ENCODE measurements at regions not wholly inside any gene's neighbourhood (a gene's known extent, or its start where the extent isn't known, plus 50 kb on each side); places are given as distances from the start of the nearest gene placed in this dataset.

- H3K4me1 ChIP-seq (ENCODE audit: insufficient read depth, low read length): peaks cover 3% of the 10 kb centered on the region; the same call in 1 of the 2 replicates
- no peak overlapping the region for H2AK5ac ChIP-seq (ENCODE audit: insufficient read length, low read length)
- H4K5ac ChIP-seq (ENCODE audit: insufficient read length, low read depth, low read length): no peak overlapping the region
- H2BK12ac ChIP-seq (ENCODE audit: insufficient read length, low read depth, low read length): no peak overlapping the region
- Mint-ChIP-seq H3K36me3 (ENCODE audit: insufficient read depth in 1 of 3, low read depth in 3 of 3) (no peaks in the 10 kb centered on the region), H3K9me3 (no peaks in the 10 kb centered on the region), H3K27ac (no peak overlapping the region), H3K4me3 (no peak overlapping the region), H3K27me3 (ENCODE audit: low read depth) (no peaks in the 10 kb centered on the region), H3K4me1 (peaks cover 7 to 9% of the 10 kb centered on the region in 2 experiments)
- no peaks in the 10 kb centered on the region for H3K79me2 ChIP-seq (ENCODE audit: insufficient read depth, low read length)
- H3K56ac ChIP-seq (ENCODE audit: insufficient read length, low read depth, low read length): no peak overlapping the region
- H2BK20ac ChIP-seq (ENCODE audit: low read depth, low read length, poor library complexity, severe bottlenecking): no peak overlapping the region
- DNase-seq: no peak
- no peak overlapping the region for H2AFZ ChIP-seq (ENCODE audit: low read length)
- WGBS (ENCODE audit: extremely low coverage, insufficient read length, low lambda C conversion rate): no CpG with 5 or more reads among the region's 4 CpGs
- no peak overlapping the region for H3K14ac ChIP-seq (ENCODE audit: insufficient read depth, low read length)
- no peak overlapping the region for H3K4ac ChIP-seq (ENCODE audit: low read depth, low read length)
- no peak overlapping the region for H4K8ac ChIP-seq (replicated peaks; ENCODE audit: insufficient read length, low read depth, low read length)
- no peaks in the 10 kb centered on the region for H3K79me1 ChIP-seq (ENCODE audit: insufficient read depth, low read depth, low read length, poor library complexity, severe bottlenecking)
- H2BK120ac ChIP-seq (ENCODE audit: low read depth, low read length, poor library complexity, severe bottlenecking): no peak overlapping the region
- no peaks in the 10 kb centered on the region for H3K9me3 ChIP-seq (ENCODE audit: control insufficient read depth, low read depth, low read length)
- H2BK5ac ChIP-seq (ENCODE audit: insufficient read length, low read length): no peak overlapping the region
- H4K20me1 ChIP-seq (ENCODE audit: control insufficient read depth, insufficient read depth, insufficient read length): no peaks in the 10 kb centered on the region
- no peak overlapping the region for H2BK15ac ChIP-seq (ENCODE audit: low read depth, low read length)
- H3K27me3 ChIP-seq (ENCODE audit: insufficient read depth, low read length): no peaks in the 10 kb centered on the region
- no peak overlapping the region for H3K18ac ChIP-seq (ENCODE audit: insufficient read length, low read depth, low read length)
- H3K23me2 ChIP-seq (ENCODE audit: insufficient read length, low read depth, low read length, poor library complexity, severe bottlenecking): no peaks in the 10 kb centered on the region
- H3K9ac ChIP-seq (ENCODE audit: extremely low read depth, insufficient read length, low read length): no peak overlapping the region
- TF ChIP-seq CTCF (conservative IDR thresholded peaks at IDR 0.05): no peak
- no peak overlapping the region for H3T11ph ChIP-seq (ENCODE audit: low read length)
- H3K27ac ChIP-seq (ENCODE audit: insufficient read length, low read depth, low read length): no peak overlapping the region
- H3K23ac ChIP-seq (ENCODE audit: insufficient read length, low read depth, low read length): no peak overlapping the region
- H3K4me2 ChIP-seq (ENCODE audit: insufficient read depth, insufficient read length, low read length): no peak overlapping the region
- no peak overlapping the region for H4K91ac ChIP-seq (ENCODE audit: insufficient read length, low read depth, low read length)
Observed at GRCh38 chr5:12840972-12841371, 936.7 kb upstream of the CTNND2 start.
